H1 (cell line): ENCODE measurements at regions not wholly inside any gene's neighbourhood (a gene's known extent, or its start where the extent isn't known, plus 50 kb on each side); places are given as distances from the start of the nearest gene placed in this dataset.

Source experiments
- ASH2L ChIP-seq: fragments of 200-600, 300-600 bp; sonication (generic); IDR thresholded peaks from one replicate; pipeline ENCODE4 v1.7.1; 2017; ENCODE audit warnings: low read length
- CTBP2 ChIP-seq: IDR thresholded peaks from 2 replicates; pipeline ENCODE4 v1.7.0; 2011; ENCODE audit warnings: borderline replicate concordance, mild to moderate bottlenecking, moderate library complexity, mixed read lengths, low read length; ENCODE audit not compliant: insufficient read depth, insufficient read length
- USF2 ChIP-seq: IDR thresholded peaks from 2 replicates; pipeline ENCODE4 v1.6.1; 2011; ENCODE audit warnings: low read length, improper control_type of control experiment

GRCh38 chr1:177800400-177801088, 169.3 kb downstream of the SEC16B start (continued):
- TF ChIP-seq USF2 (no peak), CTBP2 (no peak), ASH2L (no peak)
